GM12878 (cell line): ENCODE measurements at regions not wholly inside any gene's neighbourhood (a gene's known extent, or its start where the extent isn't known, plus 50 kb on each side); places are given as distances from the start of the nearest gene placed in this dataset.

Experiments
- BRCA1 ChIP-seq: IDR thresholded peaks from 2 replicates; pipeline ENCODE4 v1.6.1; 2011; ENCODE audit warnings: low read depth, low read length, improper control_type of control experiment
- EP300 ChIP-seq, 2 experiments: fragments of 150-350 bp in 1 of 2; IDR thresholded peaks; 2 replicates each; pipeline ENCODE4 v1.6.1; 2011 to 2012; ENCODE audit warnings: low read depth in 2 of 2, low read length in 2 of 2, borderline replicate concordance in 1 of 2, improper control_type of control experiment in 1 of 2, inconsistent platforms in 1 of 2; ENCODE audit not compliant: control insufficient read depth in 1 of 2
- EZH2 ChIP-seq: IDR thresholded peaks from 2 replicates; pipeline ENCODE4 v1.6.1; 2012; ENCODE audit warnings: low read depth, mild to moderate bottlenecking, control low read depth, inconsistent platforms, low read length, borderline replicate concordance; ENCODE audit not compliant: control insufficient read depth
- MTA2 ChIP-seq: fragments of 450-650 bp; IDR thresholded peaks from 2 replicates; pipeline ENCODE4 v1.6.1; 2016; ENCODE audit warnings: low read depth, mild to moderate bottlenecking, moderate library complexity
- RAD51 ChIP-seq: fragments of 450-650 bp; IDR thresholded peaks from 2 replicates; pipeline ENCODE4 v1.6.1; 2016; ENCODE audit warnings: moderate library complexity, mild to moderate bottlenecking, inconsistent platforms
- SIN3A ChIP-seq: IDR thresholded peaks from 2 replicates; pipeline ENCODE4 v1.6.1; 2012; ENCODE audit warnings: low read depth, low read length, improper control_type of control experiment
- SREBF2 ChIP-seq: IDR thresholded peaks from 2 replicates; pipeline ENCODE4 v1.6.1; 2012; ENCODE audit warnings: mild to moderate bottlenecking, low read length
- ZNF274 ChIP-seq: IDR thresholded peaks from one replicate; pipeline ENCODE4 v1.8.0; 2011; ENCODE audit not compliant: insufficient read length, insufficient read depth
- TF ChIP-seq, protein P1 (sequence below), 3 experiments: IDR thresholded peaks in 2 of 3; conservative IDR thresholded peaks in 1 of 3; 2 replicates each; pipeline ENCODE4 v1.5.1; 2011; ENCODE audit warnings: low read depth in 3 of 3, low read length in 3 of 3, mild to moderate bottlenecking in 3 of 3, control low read depth in 2 of 3, moderate library complexity in 2 of 3, inconsistent platforms in 1 of 3, mixed read lengths in 1 of 3; ENCODE audit not compliant: control insufficient read depth in 2 of 3, insufficient read depth in 1 of 3; ENCODE audit errors: extremely low read depth in 1 of 3
- TF ChIP-seq, protein P2 (sequence below): IDR thresholded peaks from 2 replicates; pipeline ENCODE4 v1.6.1; 2011; ENCODE audit warnings: low read depth, low read length, improper control_type of control experiment, borderline replicate concordance
- TF ChIP-seq, protein P3 (sequence below): IDR thresholded peaks from 2 replicates; pipeline ENCODE4 v1.6.1; 2012; ENCODE audit warnings: low read depth, low read length, improper control_type of control experiment

DNA sequence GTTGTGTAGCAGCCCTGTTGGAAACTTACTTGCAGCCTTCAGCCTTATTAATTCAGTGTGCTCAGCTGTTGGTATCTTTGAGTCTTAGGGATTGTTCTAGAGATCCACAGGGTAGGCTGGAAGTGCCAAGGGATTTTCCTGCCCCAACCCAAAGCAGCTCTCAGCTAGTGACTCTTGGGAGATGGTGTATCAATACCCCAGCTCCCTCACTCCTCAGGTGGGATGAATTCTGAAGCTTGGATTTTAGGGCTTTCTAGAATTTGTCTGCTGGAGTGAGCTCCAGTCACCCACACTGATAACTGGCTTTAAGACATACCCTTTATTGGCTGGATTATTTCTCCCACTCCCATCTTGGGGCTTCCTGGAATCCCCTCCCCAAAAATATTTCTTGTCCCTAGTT is 493.0 kb downstream of the MN1 start:
- TF ChIP-seq SREBF2: no peak
- TF ChIP-seq, protein P1, sequence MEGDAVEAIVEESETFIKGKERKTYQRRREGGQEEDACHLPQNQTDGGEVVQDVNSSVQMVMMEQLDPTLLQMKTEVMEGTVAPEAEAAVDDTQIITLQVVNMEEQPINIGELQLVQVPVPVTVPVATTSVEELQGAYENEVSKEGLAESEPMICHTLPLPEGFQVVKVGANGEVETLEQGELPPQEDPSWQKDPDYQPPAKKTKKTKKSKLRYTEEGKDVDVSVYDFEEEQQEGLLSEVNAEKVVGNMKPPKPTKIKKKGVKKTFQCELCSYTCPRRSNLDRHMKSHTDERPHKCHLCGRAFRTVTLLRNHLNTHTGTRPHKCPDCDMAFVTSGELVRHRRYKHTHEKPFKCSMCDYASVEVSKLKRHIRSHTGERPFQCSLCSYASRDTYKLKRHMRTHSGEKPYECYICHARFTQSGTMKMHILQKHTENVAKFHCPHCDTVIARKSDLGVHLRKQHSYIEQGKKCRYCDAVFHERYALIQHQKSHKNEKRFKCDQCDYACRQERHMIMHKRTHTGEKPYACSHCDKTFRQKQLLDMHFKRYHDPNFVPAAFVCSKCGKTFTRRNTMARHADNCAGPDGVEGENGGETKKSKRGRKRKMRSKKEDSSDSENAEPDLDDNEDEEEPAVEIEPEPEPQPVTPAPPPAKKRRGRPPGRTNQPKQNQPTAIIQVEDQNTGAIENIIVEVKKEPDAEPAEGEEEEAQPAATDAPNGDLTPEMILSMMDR (IDR thresholded peaks at IDR 0.05 in 2 of 3, conservative IDR thresholded peaks at IDR 0.05 in 1 of 3; ENCODE audit: control insufficient read depth in 2 of 3, extremely low read depth in 1 of 3, insufficient read depth in 1 of 3, low read depth in 3 of 3, low read length in 3 of 3): no peak
- TF ChIP-seq EP300 (IDR thresholded peaks at IDR 0.05; ENCODE audit: borderline replicate concordance in 1 of 2, control insufficient read depth in 1 of 2, low read depth in 2 of 2, low read length in 2 of 2): no peak
- TF ChIP-seq RAD51: no peak
- TF ChIP-seq ZNF274: no peak
- TF ChIP-seq, protein P2, sequence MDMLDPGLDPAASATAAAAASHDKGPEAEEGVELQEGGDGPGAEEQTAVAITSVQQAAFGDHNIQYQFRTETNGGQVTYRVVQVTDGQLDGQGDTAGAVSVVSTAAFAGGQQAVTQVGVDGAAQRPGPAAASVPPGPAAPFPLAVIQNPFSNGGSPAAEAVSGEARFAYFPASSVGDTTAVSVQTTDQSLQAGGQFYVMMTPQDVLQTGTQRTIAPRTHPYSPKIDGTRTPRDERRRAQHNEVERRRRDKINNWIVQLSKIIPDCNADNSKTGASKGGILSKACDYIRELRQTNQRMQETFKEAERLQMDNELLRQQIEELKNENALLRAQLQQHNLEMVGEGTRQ: no peak
- no peak for TF ChIP-seq SIN3A
- TF ChIP-seq EZH2: no peak
- no peak for TF ChIP-seq BRCA1
- TF ChIP-seq, protein P3, sequence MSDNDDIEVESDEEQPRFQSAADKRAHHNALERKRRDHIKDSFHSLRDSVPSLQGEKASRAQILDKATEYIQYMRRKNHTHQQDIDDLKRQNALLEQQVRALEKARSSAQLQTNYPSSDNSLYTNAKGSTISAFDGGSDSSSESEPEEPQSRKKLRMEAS: no peak
- TF ChIP-seq MTA2: no peak
